ENCODE measurements at regions not wholly inside any gene's neighbourhood (a gene's known extent, or its start where the extent isn't known, plus 50 kb on each side); places are given as distances from the start of the nearest gene placed in this dataset.
"Not testable (repeated sequence)": the region's sequence is repeated elsewhere in the genome, so short reads cannot be mapped to it uniquely, and the experiment has no call there.

DNA sequence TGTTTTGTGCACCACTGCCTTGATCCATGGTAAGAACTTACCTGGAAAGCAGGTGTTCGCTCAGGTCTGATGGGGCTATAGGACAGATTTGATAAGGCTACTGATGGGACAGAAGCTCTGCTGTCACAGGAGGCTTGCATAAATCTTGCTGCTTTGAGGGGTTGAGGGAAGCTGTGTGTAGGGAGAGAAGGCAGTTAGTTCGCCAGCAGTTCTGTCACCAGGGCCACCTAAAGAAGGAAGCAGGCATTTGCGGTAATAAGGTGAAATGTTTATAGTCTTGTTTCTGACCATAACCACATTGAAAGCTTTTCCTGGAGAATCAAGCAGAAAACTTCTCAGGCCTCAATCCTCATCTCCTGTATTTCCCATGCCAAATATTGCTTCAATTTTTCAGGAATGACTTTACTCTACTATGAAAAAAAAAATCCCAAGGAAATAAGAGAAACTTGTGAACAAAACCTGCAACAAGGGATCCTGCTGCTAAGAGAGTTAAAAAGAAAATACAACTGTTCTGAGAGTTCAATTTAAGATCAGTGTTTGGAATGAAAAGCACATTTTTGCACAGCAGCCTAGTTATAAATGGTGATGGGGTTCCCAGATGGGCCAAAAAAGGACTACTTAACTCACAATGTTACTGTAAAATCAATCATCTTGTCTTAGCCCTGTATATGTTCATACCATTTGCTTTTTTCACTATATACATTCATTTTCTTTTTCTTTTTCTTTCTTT, 122.0 kb upstream of the RANBP3L start:
- no peak for DNase-seq (ENCODE audit: low read depth)

DNA sequence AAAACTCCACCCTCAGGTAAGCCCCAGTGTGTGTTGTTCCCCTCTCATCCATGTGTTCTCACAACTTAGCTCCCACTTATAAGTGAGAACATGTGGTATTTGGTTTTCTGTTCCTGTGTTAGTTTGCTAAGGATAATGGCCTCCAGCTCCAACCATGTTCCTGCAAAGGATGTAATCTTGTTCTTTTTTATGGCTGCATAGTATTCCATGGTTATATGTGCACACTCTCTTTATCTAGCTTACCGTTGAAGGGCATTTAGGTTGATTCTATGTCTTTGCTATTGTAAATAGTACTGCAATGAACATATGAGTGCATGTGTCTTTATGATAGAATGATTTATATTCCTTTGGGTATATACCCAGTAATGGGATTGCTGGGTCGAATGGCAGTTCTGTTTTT, 124.4 kb upstream of the RANBP3L start:
- not testable (repeated sequence) for DNase-seq (ENCODE audit: low read depth)

DNA sequence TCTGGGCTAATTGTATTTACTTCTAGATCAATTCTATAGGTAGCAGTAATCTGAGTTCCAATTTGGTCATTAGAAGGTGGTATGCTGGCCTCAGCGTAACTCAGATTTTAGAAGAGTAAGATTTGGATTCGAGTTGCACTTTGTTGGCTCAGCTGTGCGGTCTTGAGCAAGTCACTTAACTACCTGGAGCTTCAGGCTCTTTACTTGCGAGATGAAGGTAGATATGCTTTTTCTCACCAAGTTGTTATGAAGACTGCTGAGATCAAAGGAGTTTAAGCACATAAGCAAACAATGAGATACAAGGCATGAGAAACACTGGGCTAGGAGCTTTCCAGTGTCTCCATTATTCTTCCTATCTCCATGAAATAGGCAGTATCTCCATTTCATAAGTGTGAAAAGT, 133.8 kb upstream of the RANBP3L start:
- DNase-seq (ENCODE audit: low read depth): no peak

GRCh38 chr5:36436306-36436705, 134.6 kb upstream of the RANBP3L start:
- DNase-seq (ENCODE audit: low read depth): no peak

- no peak for DNase-seq (ENCODE audit: low read depth)
Measured at GRCh38 chr5:36438765-36439561, 137.3 kb upstream of the RANBP3L start.

DNA sequence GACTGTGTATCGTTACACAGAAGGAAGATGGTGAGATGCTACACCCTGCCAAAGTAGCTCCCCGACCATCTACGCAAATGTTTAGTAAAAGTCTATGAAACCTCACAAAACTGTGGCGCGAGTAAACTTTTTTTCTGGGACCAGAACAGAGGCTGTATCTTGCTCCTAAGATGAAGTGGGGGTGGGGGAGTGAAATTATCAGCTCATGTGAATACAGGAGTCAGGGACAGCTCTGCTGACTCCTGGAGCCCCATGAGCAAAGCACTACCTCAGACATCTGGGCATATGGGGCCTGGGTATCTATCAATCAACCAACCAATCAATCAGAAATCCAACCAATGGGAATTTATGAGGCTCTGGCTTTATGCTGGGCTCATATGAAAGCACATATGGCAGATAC, 138.6 kb upstream of the RANBP3L start:
- DNase-seq (ENCODE audit: low read depth): no peak

GRCh38 chr5:36441280-36441679, 139.6 kb upstream of the RANBP3L start:
- no peak for DNase-seq (ENCODE audit: low read depth)

DNA sequence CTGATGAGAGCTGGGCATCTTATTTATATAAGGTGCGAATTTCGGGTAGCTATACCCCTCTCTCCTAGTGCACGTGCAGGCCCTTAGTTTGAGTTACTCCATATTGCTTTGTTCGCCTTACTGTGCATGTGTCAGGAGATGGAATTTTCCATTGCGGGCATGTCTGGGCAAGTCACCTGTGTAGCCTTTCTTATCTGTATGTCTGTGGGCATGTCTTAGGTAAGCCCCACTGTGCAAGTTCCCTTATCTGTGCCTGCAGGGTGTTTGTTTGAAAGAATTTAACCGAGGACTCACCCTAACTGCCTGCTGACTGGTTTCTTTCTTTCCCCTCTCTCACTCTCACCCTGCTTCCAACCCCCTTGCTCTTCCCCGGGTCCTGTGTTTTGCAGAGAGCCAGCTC, 140.7 kb upstream of the RANBP3L start:
- no peak for DNase-seq (ENCODE audit: low read depth)

- no peak for DNase-seq (ENCODE audit: low read depth)
Measured at GRCh38 chr5:36442796-36443195, 141.1 kb upstream of the RANBP3L start.

- no peak for DNase-seq (ENCODE audit: low read depth)
Measured at GRCh38 chr5:36443941-36444340, 142.2 kb upstream of the RANBP3L start.

DNA sequence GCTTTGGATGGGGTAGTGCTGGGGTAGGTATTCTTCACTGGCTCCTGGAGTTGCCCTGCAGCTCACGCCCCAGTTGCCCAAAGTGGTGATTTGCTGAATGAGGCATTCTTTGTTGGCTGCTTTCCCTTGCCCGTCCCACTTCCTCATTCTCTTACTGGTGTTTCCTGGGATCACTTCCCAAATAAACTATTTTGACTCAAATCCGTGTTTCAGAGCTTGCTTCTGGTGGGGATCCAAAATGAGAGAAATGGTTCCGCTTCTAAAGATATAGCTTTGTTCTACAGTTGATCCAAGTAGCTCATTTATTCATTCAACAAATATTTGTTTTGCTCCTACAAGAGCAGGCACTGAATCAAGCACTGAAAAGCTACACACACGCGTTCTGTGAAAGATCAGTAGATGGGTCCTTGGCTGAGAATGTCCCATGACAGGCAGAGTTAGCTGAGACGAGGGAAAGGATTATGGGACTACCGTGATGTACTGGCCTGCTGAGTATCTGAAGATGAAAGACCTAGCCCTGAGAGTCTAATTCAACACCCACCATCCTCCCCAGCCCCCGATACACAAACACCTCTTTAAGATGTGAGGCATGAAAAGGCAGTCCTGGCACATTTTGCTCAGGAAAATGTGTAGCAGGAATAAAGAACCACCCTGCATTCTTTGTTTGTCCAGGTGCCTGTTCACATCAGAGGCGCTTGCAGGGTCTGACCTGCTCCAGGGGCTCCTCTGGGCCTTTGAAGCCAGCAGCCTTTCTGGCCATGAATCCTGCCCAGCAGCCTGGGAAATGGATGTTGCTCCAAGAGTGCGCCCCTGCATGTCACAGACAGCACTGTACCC, 143.1 kb upstream of the RANBP3L start:
- DNase-seq (ENCODE audit: low read depth): no peak

- DNase-seq (ENCODE audit: low read depth): no peak
Measured at GRCh38 chr5:36447776-36448175, 146.1 kb upstream of the RANBP3L start.

DNA sequence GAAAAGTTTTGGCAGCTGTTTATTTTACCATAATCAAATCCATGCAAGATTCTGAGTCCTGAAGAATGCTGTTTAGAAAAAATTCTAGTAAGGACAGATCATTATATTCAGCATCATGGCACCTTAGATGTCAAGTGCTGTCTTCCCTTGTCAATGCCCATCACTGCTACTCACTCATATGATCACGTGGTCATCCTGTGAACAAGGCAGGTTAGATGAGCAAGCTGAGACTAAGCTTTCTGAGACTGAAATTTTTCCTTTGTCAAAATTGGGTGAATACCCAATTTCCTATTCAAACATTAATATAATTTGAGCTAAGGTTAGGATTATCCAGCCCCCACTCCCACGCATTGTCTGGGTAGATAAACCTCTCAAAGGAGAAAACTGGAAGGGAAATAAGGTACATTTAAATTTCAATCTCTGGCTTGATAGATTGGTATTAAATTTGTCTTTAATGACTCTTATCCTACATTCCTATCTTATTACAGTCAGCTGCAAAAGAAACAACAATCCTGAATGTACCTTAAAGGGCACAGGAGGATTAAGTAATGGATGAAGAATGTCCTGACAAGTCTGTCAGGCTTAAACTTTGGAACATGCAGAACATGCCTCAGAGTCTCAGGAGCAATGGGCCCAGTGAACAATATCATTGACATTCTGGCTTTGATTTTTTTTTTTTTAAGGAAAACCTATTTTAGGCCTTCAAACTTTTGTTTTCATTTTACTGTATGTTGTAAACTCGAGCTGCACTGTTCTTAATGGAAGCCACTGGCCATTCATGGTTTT, 148.7 kb upstream of the RANBP3L start:
- DNase-seq (ENCODE audit: low read depth): peak; percentile 27

DNA sequence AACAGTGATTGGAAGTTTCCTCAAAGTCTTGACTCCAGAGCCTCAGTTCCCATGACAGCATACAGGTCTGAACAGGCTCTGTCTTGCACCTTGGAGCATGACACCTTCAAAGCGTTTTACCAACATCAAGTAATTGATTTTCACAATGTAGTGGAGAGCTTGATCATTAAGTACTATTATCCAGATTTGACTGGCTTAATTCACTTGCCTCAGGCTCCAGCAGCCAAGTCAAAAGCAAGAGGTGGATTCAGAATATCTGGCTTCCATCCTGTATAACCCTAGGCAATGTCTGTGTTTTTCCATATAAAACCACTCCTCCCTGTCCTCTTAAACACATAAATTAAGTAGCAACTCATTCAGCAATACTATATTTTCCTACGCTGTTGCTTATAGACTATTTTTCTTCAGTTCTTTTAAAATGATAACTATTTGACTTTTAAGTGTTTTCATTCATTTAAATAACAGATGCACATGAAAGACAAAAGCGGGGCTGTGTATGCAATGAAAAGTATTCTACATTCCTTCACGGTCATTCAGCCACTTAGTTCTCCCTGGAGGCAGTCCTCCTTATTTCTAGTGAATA, 150.8 kb upstream of the RANBP3L start:
- no peak for DNase-seq (ENCODE audit: low read depth)

DNA sequence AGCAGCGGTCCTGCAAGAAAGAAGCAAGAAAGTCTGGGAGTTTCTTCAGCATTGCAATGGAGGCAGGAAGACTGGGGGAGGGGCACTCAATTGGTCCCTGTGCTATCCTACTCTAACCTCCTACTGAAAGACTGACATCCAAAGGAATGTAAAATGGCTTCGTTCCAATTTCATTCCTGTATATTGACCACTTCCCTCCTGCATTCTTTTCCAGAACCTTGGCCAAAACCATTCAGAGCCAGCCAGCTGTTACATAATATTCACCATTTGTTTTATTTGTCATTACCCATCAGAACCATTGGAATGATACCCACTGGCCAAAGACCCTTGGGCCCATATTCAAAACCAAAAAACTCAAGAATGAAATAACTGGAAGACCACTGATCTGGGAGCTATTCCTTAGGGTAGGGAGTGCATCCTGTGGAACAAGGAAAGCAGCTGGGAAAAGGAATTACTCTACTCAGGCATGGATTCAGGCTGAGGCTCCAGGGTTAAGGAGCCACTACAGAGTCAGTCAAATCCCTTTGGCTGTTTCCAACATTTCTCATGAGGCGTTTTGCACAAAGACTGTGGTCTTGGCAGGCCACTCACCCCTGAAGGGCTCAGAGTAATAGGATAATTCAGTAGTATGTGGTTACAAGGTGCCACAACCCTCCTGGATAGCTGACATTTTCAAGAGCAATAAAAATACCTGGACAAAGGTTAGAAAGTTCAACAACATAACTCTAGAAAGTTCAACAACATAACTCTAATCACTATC, 148.7 kb upstream of the SLC1A3 start:
- DNase-seq (ENCODE audit: low read depth): peak; percentile 26

GRCh38 chr5:36458746-36459145, 147.7 kb upstream of the SLC1A3 start:
- DNase-seq (ENCODE audit: low read depth): no peak

GRCh38 chr5:36459176-36460135, 146.9 kb upstream of the SLC1A3 start:
- no peak for DNase-seq (ENCODE audit: low read depth)

GRCh38 chr5:36462295-36463021, 143.9 kb upstream of the SLC1A3 start:
- no peak for DNase-seq (ENCODE audit: low read depth)

DNA sequence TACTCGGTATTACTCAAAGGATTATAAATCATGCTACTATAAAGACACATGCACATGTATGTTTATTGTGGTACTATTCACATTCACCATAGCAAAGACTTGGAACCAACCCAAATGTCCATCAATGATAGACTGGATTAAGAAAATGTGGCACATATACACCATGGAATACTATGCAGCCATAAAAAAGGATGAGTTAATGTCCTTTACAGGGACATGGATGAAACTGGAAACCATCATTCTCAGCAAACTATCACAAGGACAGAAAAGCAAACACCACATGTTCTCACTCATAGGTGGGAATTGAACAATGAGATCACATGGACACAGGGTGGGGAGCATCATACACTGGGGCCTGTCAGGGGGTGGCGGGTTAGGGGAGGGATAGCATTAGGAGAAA, 130.5 kb upstream of the SLC1A3 start:
- DNase-seq (ENCODE audit: low read depth): not testable (repeated sequence)
